Mesodermal cell (in vitro differentiated cells): ENCODE measurements at regions not wholly inside any gene's neighbourhood (a gene's known extent, or its start where the extent isn't known, plus 50 kb on each side); places are given as distances from the start of the nearest gene placed in this dataset.
"Not testable (repeated sequence)": the region's sequence is repeated elsewhere in the genome, so short reads cannot be mapped to it uniquely, and the experiment has no call there.

Experiments
- H3K27ac ChIP-seq: 2 replicates; pipeline ENCODE4 v1.7.0; 2013; ENCODE audit warnings: mild to moderate bottlenecking, low read depth, low read length, moderate library complexity; ENCODE audit not compliant: severe bottlenecking
- H3K36me3 ChIP-seq: 2 replicates; pipeline ENCODE4 v1.7.1; 2013; ENCODE audit warnings: mild to moderate bottlenecking, low read length, moderate library complexity; ENCODE audit not compliant: control insufficient read depth, insufficient read depth
- H3K4me1 ChIP-seq: one replicate; pipeline ENCODE4 v1.7.1; 2013; ENCODE audit warnings: mild to moderate bottlenecking, low read length; ENCODE audit not compliant: insufficient read depth, control insufficient read depth, poor library complexity, severe bottlenecking
- H3K4me3 ChIP-seq: 2 replicates; pipeline ENCODE4 v1.7.0; 2013; ENCODE audit warnings: low read length, control low read depth, mild to moderate bottlenecking; ENCODE audit not compliant: insufficient read depth, poor library complexity, severe bottlenecking; ENCODE audit errors: extremely low read depth
- H3K9me3 ChIP-seq: 2 replicates; pipeline ENCODE4 v1.7.1; 2013; ENCODE audit warnings: mild to moderate bottlenecking, low read length, moderate library complexity; ENCODE audit not compliant: control insufficient read depth
- WGBS, 2 experiments: methylation state at CpG; one replicate each; pipeline ENCODE4 v1.1.5; 2013; ENCODE audit warnings: missing lambda C conversion rate in 2 of 2; ENCODE audit not compliant: insufficient coverage in 2 of 2; 5-methylcytosine and 5-hydroxymethylcytosine counted together

- Histone ChIP-seq H3K4me3 (no peak overlapping the region), H3K9me3 (peaks cover 11% of the 10 kb centered on the region), H3K4me1 (no peaks in the 10 kb centered on the region), H3K36me3 (peaks cover 56% of the 10 kb centered on the region), H3K27ac (no peak overlapping the region)
- WGBS, 2 experiments, result no CpG with 5 or more reads among the region's 3 CpGs
Observed at GRCh38 chr7:149566103-149566502, 68.5 kb upstream of the ZNF746 start.

GRCh38 chr7:149565096-149565382 is 67.4 kb upstream of the ZNF746 start:
- no peaks in the 10 kb centered on the region for H3K4me1 ChIP-seq

DNA sequence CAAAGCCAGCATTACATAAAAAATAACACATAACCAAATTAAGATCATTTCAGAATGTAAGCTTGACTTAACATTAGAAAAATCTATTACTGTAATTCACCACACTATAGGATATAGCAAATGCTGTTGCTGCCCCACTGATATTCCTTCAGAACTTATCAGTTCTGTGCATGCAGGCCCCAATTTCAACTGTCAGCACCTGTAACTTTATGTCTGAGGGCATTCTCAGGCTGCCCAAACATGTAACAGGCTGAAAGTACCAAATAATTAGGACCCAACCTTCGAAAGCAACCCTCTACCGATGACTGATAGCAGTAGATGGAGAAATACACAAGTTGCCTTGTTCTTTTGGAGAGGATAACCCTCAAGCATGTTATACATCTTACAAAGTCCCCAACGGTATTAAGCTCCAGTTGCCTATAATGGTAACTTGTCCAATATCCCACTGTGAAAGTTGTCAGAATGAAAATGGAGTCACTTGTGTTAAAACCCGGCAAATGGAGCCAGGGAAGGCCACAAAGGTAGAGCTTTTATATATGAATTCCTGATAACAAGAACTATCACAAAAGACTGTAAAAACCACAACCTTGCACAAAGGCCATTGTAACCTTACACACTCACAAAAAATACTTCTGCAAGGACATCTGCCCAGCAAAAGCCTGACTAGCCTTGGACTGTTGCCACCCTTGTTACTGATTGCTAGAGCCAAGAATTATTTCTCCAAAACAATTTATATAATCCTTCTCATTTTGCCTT is 66.9 kb upstream of the ZNF746 start:
- whole genome bisulfite sequencing, 2 experiments, result 100% methylated on average over 2 of the region's 4 CpGs; no CpG with 5 or more reads in 1 of the 2 experiments
- no peaks in the 10 kb centered on the region for H3K4me1 ChIP-seq
- peaks cover 56% of the 10 kb centered on the region for H3K36me3 ChIP-seq
- no peak overlapping the region for H3K27ac ChIP-seq
- peaks cover 3% of the 10 kb centered on the region for H3K9me3 ChIP-seq
- H3K4me3 ChIP-seq, result no peak overlapping the region

More at GRCh38 chr7:149565096-149565382, 67.4 kb upstream of the ZNF746 start:
- 86 to 100% methylated on average over 1 of the region's 1 CpG for WGBS, 2 experiments
- Histone ChIP-seq H3K27ac (no peak overlapping the region), H3K36me3 (peaks cover 59% of the 10 kb centered on the region), H3K4me3 (no peak overlapping the region), H3K9me3 (peaks cover 6% of the 10 kb centered on the region)

DNA sequence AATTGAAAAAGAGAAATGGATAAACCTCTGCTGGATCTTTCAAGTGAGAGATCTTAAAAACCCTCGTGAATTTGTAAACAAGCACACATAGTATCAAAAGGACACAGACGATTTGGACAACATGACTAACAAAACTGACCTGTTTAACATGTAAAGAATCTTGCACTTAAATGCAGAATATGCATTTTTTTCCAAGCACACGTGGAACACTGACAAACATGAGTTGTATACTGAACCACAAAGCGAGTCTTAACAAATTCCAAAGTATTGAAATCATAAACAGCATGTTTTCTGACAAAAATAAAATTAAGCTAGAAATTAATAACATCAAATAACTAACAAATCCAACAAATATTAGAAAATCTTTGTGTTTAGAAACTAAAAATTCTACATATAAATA is 65.0 kb upstream of the ZNF746 start:
- no peak overlapping the region for H3K4me3 ChIP-seq
- peaks cover 51% of the 10 kb centered on the region for H3K36me3 ChIP-seq
- H3K27ac ChIP-seq, result no peak overlapping the region
- 93% methylated on average over 2 of the region's 4 CpGs; no CpG with 5 or more reads in 1 of the 2 experiments for WGBS, 2 experiments
- H3K9me3 ChIP-seq, result no peaks in the 10 kb centered on the region
- H3K4me1 ChIP-seq, result no peaks in the 10 kb centered on the region

DNA sequence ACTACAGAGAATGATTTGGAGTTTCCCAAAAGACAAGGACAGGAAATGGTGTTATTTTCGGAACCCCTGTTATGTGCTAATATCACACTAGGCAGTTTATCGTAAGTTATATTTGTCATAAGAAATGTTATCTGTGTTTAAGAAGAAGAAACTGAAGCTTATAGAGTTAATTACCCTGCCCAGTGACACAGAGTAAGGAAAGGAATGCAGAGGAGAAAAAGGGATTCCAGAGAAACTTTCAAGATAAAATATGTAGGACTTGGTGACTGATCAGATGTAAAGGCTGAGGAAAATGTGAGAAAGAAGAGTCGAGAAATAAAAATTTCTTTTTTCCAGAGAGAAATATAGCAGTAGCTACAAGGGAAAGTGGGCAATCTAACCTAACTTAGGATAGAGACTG is 63.5 kb upstream of the ZNF746 start:
- H3K4me3 ChIP-seq, result no peak overlapping the region
- peaks cover 47% of the 10 kb centered on the region for H3K36me3 ChIP-seq
- H3K9me3 ChIP-seq, result no peaks in the 10 kb centered on the region
- H3K27ac ChIP-seq, result no peak overlapping the region
- WGBS, 2 experiments, result 100% methylated on average over 1 to 2 of the region's 3 CpGs
- H3K4me1 ChIP-seq, result no peaks in the 10 kb centered on the region

- Histone ChIP-seq H3K36me3 (peaks cover 40% of the 10 kb centered on the region), H3K4me1 (no peaks in the 10 kb centered on the region), H3K9me3 (no peaks in the 10 kb centered on the region), H3K27ac (no peak overlapping the region), H3K4me3 (no peak overlapping the region)
- 90 to 100% methylated on average over 3 of the region's 4 CpGs for whole genome bisulfite sequencing, 2 experiments
Observed at GRCh38 chr7:149559711-149560110, 62.1 kb upstream of the ZNF746 start.

GRCh38 chr7:149558149-149558861 is 60.7 kb upstream of the ZNF746 start:
- Histone ChIP-seq H3K4me1 (no peaks in the 10 kb centered on the region), H3K36me3 (peaks cover 37% of the 10 kb centered on the region), H3K27ac (no peak overlapping the region), H3K4me3 (no peak overlapping the region), H3K9me3 (no peaks in the 10 kb centered on the region)
- WGBS, 2 experiments, result 94 to 100% methylated on average over 6 of the region's 6 CpGs

- H3K9me3 ChIP-seq, H3K4me1 ChIP-seq, H3K27ac ChIP-seq, H3K4me3 ChIP-seq: not testable (repeated sequence)
- peaks cover 54% of the 10 kb centered on the region for H3K36me3 ChIP-seq
- 100% methylated on average over 4 of the region's 4 CpGs for WGBS, 2 experiments
Observed at GRCh38 chr7:149556525-149556924, 58.9 kb upstream of the ZNF746 start.

- 97% methylated on average over 7 to 12 of the region's 31 CpGs for WGBS, 2 experiments
- not testable (repeated sequence) for H3K27ac ChIP-seq, H3K9me3 ChIP-seq, H3K4me3 ChIP-seq, H3K4me1 ChIP-seq
- H3K36me3 ChIP-seq, result peaks cover 63% of the 10 kb centered on the region
Observed at GRCh38 chr7:149554821-149555220, 57.2 kb upstream of the ZNF746 start.

- H3K4me1 ChIP-seq, H3K4me3 ChIP-seq, H3K27ac ChIP-seq, H3K9me3 ChIP-seq: not testable (repeated sequence)
- WGBS, 2 experiments, result 94 to 97% methylated on average over 11 to 18 of the region's 27 CpGs
- H3K36me3 ChIP-seq, result peaks cover 72% of the 10 kb centered on the region
Observed at GRCh38 chr7:149553991-149554390, 56.4 kb upstream of the ZNF746 start.

GRCh38 chr7:149552799-149553198 is 55.2 kb upstream of the ZNF746 start:
- 100% methylated on average over 2 to 3 of the region's 3 CpGs for WGBS, 2 experiments
- no peaks in the 10 kb centered on the region for H3K9me3 ChIP-seq
- peaks cover 73% of the 10 kb centered on the region for H3K36me3 ChIP-seq
- H3K4me1 ChIP-seq, result no peaks in the 10 kb centered on the region
- H3K4me3 ChIP-seq, result no peak overlapping the region
- H3K27ac ChIP-seq, result no peak overlapping the region
